ENCODE measurements at regions not wholly inside any gene's neighbourhood (a gene's known extent, or its start where the extent isn't known, plus 50 kb on each side); places are given as distances from the start of the nearest gene placed in this dataset.

DNA sequence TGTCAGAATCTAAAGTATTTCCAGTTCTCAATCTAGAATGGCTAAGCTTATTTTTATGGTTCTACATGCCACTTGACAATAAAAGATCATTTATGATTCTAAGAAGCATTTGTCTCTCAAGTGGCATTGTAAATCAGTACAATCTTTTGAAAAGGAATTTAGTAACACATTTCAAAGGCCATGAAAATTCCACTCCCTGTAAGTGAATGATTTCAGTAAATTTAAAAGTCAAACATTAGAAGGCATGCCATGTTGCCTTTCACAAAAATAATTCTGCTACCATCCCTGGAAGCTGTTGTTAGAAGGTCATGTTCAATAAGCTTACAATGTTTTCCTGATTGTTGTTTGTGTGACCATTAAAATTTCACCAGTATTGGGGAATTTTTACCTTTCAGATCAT lies 142.9 kb downstream of the RPIA start:
- DNase-seq (ENCODE audit: low read depth): no peak

DNA sequence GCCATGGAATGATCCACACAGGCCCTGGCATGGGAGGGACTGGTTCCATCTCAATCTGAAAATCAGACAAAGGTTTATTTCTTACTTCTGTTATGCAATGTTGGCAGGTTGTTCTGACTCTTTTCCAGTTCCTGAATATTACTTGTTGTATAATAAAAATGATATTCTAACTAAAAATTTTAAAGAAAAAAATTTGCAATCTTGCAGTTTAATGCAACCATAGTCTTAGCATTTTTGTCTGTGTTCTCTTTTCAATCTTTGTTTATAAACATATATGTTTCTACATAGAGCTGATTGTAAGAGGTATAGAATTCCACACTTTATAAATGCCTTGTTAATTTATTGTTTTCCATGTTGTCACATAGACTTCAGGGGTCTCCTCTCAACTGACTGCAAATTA lies 143.4 kb downstream of the RPIA start:
- DNase-seq (ENCODE audit: low read depth): no peak

DNA sequence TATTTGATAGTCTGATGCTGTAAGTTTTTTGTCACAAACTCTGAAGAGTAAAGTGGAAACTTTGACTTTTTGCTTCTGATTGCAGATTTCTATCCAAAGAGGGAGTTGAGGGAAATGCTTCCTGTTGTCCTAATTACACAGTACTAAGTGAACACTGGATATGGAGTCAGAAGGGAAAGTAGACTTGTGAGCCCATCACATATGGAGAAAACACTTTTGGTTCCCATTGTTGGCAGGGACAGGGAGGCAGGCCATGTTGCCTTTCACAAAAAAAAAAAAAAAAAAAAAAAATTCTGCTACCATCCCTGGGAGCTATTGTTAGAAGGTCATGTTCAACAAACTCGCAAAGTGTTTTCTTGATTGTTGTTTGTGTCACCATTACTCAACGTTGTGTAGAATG lies 144.3 kb downstream of the RPIA start:
- no peak for DNase-seq (ENCODE audit: low read depth)

DNA sequence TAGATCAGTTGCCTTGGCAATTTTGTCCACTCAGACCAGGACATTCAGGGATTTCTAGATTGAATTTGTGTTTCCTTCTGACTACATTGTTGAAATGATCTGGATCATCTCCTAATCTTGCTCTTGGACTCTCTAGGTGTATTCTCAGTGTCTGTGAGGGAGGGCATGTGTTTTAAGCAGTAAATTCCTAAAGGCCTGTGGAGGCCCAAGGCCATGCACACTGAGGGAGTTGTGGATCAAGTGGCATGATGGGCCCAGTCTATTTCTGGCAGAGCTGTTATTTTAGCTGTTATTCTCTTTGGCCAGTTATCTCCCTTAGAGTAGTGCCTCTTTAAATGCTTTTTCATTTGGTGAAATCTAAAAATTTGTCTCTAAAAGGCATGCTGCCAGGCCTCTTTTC lies 144.9 kb downstream of the RPIA start:
- no peak for DNase-seq (ENCODE audit: low read depth)

DNA sequence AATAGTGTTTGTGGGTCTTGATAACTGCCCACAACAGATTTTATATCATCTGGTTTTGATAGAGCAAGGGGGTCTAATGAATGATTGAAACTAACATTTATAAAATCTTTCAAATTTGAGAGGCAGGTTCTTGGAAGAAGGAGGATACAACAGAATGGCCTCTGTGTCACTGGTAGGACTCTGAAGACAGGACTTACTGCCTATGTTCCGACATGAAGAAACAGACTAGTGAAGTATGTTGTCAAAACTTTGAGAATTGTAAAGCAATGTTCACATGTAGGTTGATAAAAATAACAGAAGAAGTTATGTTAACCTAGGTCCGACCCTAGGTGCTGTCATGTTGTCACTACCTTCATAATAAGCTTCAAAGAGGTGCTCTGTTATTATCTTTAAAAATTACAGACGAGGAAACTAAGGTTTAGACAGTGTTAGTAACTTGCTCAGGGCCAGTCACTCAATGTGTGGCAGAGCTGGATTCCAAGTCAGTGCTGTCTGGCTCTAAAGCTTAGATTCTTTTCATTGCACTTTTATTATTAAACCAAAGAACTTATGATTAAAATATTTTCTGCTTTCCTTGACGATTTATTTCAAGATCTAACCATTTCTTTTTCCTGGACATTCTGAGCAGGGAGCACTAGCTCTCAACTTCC lies 146.2 kb downstream of the RPIA start:
- DNase-seq (ENCODE audit: low read depth): no peak

DNA sequence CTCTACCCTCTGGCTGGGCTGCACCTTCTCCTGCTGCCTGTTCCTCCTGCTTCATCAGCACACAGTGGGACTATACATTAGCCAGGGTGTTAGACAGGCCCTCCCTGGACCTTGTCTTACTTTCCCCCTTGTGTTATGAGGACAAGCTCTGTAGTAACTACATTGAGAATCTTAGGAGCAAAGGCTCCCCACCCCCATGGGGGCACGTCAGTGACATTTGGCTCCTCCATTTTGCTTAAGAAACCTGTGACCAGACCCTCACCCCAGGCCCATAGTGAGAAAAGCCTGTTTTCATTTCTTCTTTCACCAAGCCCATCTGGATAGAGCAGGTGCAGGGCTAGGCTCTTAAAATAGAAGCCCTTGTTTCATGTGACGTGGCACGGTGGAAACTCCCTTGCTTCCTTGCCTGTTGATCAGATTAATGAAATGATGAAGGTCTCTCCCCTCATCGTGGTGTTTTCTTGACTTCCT lies 146.7 kb downstream of the RPIA start:
- DNase-seq (ENCODE audit: low read depth): no peak

DNA sequence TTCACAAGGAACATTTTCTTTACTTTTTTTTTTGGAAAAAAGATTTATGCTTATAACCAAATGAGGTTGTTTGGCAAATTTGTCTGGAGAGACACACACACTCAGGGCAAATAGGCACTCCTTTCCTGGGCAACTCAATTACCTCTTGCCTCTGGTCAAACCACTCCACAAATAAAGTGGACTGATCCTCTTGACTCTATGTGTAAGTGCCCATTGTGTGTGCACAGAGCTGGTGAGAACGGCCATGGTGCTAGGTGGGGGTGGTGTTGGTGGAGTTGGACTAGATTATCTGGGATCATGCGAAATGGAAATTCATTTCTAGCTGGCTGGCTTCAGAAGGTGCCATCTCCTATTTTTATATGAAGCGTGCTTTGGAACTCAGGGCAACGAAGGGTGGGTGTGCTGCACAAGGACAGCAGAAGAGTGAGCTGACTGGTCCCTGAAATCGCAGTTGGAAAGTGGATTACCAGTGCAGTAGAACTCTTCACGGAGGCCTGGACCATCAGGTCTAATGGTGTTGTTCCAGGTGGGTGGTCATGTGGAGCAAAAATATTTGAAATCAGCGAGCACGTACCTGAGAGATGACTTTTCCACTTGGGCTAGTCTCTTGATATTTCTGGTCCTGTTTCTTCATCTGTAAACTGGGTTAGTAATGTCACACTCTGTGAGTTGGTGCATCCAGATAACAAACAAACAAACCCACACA lies 149.9 kb downstream of the RPIA start:
- DNase-seq (ENCODE audit: low read depth): no peak

DNA sequence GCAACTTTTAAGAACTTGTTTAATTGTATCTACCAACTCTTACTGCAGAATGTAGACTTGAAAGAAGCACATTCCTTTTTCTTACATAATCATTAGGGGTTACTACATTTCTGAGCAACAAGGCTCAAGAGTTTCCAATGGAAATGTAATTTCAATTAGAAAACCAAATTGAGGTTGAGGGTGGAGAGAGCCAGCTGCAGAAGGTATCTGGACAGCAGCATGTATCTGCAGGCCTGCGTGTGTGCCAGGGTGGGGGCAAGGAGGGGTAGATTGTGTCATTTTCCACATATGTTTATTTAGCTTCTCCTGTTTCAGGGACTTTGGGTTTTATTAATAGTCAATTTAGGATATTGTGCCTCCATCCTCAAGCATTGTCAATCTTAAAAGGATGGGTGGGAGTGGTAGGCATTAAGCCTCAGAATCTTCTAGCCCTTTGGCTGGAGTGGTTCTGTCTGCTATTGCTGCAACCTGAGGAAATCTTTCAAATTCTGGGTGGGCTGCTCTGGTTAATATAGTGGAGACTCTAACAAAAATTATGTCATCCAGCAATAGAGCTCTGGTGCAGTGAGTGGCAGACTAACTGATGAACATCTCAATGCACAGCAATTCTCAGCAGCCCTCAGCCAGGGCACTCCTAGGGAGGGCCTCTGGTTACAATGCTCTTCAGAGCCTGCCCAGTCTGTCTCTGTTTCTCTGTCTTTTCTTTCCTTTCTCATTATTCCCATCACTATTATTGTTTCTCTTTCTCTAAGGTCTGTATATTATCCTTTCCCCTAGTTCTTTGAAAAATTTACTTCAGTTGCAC lies 151.4 kb downstream of the RPIA start:
- no peak for DNase-seq (ENCODE audit: low read depth)

DNA sequence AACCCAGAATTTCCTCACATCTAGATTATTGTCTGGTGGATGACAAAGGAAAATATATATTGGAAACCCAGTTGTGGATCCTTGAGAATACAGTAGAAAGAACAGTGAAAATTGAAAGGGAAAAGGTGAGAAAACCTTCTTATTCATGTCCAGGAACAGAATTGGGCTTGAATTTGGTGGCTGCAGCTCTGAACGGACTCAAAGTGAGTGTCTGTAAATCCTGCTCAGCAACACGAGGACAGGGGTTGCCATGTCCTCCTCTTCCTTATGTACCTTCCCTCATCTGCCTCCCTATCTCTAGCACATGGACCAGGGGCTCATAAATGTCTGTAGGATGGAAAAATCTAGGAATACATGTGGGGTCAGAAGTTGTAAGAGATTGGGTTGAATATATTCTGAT lies 152.2 kb downstream of the RPIA start:
- DNase-seq (ENCODE audit: low read depth): no peak

DNA sequence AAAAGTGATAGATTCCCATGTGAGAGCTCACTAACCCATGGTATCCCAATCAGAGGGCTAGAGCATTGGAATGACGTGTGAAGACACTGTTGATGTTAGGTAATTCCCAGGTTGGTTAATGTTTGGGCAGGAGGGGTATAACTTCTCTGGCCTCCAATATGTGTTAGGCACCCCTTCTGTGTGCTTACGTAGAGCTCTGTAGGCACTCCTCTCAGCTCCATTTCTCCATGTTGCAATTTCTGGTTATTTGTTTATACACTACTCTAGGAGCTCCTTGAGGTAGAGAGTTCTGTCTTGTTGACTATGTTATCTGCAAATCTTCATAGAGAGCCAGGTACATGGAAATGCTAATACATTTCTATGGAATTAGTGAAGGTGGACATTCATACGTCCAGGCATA lies 153.5 kb downstream of the RPIA start:
- DNase-seq (ENCODE audit: low read depth): no peak

DNA sequence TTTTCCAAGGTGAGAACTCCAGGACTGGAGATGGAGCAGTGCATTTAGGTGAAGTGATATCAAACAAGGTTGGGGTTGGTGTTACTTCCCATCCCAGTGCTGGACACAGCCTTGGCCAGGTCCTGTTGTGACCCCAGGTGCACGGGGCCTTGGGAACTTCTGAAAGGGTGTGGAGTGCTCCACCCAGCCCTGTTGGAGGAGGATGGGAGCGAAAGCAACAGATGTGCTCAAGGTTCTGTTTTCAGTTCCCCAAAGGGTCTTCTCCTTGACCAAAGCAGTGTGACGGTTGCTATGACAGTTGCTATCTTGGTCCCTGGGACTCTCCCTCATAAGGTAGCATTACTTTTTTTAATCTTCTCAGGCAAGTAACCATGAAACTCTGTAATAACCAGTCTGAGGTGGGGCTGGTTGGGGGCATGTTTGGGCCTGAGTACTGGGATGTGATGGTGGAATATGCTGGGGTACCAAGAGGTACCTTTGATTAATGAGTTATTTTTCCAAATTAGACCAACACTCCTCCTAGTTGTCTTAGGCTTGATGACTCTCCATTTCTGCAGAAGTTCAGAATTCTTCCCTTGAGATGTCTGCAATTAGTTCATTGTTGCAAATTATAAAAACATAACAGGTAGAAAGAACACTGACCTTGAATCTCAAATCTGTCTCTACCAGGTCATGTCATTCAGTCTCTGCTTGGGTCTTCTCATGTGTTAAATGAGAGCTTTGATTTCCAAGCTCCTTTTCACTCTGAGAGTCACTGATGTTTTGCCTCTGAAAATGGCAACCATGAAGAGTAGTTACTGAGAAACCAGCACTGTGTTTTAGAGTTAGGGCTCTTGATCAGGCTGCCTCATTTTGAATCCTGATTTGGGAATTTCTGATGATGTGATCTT lies 154.5 kb downstream of the RPIA start:
- no peak for DNase-seq (ENCODE audit: low read depth)

DNA sequence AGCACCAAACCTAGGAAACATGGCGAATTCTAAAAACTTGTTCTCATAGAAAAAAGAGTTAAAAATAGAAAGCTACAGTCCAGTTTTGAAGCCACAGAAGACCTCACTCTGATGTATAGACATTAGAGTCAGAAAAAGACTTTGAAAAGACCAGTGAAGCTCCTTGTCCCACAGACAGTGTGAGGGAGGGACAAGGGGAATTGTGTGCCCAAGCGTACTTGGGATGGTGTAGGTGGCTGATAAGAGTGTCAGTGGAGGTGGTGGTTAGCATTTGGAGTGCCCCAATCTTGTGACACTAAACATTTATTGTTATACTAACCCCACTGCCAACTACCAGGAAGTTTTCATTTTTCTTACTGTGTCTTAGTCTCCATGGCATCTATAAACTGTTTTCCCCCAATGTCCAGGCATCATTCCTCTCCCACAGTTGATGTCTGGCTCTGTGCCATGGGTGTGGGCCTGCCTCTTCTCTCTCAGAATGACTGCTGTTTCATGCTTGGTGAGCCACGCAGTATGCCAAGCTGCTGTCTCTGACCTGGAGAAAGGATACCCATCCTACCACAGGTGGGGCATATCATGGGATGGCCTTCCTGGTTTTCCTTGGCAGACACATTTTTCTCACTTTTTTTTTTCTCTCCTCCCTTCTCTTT lies 161.4 kb downstream of the RPIA start:
- DNase-seq (ENCODE audit: low read depth): no peak

DNA sequence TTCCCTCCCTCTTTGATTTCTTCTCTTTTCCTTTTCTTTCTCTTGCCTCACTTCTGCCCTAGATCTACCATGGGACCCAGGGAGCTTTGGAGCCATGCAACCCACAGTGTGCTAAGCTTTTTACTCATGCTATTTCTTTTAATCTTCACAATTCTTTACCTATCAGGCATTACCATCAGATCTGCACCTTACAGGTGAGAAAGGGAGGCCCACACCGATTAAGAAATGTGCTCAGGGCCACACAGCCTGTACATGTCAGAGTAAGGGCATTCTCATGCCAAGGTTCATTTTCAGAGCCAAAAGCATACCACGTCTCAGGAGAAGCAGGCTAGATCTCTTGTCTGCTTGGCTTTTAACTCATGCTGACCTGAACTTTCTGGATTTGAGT lies 161.9 kb downstream of the RPIA start:
- no peak for DNase-seq (ENCODE audit: low read depth)

DNA sequence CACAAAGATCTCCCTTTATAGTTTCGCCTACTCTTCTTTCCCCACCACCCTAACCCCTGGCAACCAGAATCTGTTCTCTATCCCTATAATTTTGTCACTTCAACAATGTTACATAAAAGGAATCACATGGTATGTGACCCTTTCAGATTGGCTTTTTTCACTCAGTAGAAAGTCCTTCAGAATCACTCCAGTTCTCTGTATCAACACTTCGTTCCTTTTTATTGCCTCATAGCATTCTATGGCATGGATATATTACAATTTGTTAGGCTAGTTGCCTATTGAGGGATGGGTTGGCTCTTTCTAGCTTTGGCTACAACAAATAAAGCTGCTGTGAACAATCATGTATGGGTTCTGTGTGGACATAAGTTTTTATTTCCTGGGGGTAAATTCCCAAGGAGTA lies 163.1 kb downstream of the RPIA start:
- DNase-seq (ENCODE audit: low read depth): no peak

DNA sequence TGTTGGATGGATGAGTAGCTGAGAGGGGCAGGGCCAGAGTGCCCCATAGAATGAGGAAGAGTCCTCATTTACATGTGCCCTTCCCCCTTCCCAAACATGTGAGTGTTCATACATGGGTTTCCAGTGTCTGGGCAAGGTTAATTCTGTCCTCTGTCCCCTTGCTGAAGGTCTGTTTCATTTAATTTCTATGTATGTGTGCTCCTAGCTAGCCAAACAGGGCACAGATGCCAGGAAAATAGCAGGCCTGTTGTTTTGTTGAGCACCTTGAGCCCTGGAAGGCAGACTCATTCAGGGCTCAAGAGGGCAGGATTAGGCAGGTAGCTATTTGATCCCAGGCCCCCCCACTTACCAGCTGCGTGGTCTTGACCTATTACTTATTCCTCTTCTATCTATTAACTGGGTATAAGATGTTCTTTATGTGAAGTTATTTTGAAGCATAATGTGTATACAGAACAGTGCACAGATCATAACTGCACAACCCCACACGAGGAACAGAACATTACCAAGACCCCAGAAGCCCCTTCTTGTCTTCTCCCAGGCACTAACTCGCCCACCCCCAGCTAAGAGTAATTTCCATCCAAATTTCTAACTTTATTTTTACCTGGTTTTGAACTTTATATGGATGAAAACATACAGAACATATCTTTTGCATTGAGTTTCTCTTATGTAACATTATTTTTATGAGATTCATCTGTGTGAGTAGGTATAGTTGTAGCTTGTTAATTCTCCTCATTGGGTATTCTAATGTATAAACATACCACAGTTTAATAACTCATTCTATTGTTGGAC lies 164.3 kb downstream of the RPIA start:
- no peak for DNase-seq (ENCODE audit: low read depth)

DNA sequence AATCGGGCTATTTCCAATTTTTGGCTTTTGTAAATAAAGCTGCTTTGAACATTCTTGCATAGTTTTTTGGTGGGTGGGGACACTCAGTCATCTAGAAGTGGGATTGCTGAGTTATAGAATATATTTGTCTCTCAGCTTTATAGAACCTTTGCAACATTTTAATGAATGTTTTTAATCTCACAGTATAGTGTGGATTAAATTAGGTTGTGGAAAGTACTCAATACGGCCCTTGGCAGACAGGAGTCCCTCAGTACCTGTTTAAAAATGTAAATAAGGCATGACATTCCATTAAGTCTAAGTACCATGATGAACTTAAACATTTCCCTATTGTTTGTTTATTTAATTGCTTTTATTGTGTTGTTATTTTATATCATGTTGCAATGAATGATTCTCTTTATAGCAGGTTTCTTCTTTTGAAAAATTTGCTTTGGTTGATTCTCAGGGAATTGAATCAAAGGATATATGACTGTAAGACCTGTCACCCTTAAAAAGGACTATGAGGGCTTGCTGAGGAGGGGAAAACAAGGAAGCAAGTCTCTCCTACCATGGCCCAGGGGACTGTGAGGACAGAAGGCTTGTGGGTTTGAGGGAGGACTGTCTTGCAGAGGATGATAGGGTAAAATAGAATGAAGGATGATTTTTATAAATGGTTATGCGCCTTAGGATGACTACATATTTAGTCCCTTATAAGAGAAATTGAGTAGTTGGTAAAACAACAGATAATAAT lies 165.1 kb downstream of the RPIA start:
- no peak for DNase-seq (ENCODE audit: low read depth)

DNA sequence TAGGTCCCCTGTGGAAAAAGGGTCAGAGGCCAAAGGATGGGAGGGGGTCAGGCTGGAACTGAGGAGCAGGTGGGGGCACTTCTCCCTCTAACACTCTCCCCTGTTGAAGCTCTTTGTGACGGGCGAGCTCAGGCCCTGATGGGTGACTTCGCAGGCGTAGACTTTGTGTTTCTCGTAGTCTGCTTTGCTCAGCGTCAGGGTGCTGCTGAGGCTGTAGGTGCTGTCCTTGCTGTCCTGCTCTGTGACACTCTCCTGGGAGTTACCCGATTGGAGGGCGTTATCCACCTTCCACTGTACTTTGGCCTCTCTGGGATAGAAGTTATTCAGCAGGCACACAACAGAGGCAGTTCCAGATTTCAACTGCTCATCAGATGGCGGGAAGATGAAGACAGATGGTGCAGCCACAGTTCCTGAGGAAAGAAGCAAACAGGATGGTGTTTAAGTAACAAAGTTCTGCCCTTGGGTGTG lies 165.8 kb downstream of the RPIA start:
- DNase-seq (ENCODE audit: low read depth): no peak

DNA sequence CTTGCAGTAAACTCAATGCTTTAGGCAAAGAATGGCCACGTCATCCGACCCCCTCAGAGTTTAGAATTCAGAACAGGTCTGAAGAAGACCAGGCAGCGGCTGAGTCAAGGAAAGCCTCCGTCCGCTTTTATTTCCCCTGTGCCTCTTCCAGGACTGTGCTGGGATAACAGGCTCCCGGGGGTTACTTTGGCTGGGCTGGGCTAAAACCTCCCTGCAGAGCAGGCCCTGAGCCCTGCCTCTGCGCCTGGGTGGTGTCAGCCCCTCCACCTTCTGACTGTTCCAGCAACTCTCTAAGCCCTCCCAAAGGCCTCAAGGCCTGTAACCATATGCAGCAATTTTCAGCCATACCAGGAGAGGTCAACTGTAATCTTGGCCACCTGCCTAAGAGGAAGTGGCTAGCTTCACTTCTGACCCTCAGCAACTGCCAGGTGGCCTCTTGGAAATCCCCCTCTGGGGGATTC lies 166.5 kb downstream of the RPIA start:
- no peak for DNase-seq (ENCODE audit: low read depth)

DNA sequence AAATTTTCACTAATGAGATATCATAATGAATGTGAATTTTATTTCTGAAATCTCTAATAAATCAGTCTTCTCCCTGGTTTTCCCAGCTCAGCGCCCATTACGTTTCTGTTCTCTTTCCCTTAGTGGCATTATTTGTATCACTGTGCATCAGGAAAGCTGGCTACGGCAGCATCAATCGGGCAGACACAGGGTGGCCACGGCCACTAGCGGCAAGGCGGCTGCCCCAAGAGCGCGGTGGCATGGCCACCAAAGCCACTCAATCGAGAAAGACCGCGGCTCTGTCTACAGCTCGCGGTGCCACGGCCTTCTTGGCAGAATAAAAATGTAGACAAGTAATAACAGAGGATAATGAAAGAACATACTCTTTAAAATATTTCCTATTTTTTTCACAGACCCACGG lies 168.0 kb downstream of the RPIA start:
- no peak for DNase-seq (ENCODE audit: low read depth)

Data from activated gamma-delta T cell treated with anti-CD3 and anti-CD28 coated beads, Interleukin-2, amount 50 U/mL, for 16 hours (primary cell).